ELR (cell line): ENCODE measurements at regions not wholly inside any gene's neighbourhood (a gene's known extent, or its start where the extent isn't known, plus 50 kb on each side); places are given as distances from the start of the nearest gene placed in this dataset.
A peak's percentile ranks its signal among the peaks of the same experiment; 100 is the strongest.

Source experiments
- DNase-seq: peaks from one replicate; pipeline ENCODE4 v3.0.0-alpha.2; 2015; ENCODE audit warnings: low read depth

DNA sequence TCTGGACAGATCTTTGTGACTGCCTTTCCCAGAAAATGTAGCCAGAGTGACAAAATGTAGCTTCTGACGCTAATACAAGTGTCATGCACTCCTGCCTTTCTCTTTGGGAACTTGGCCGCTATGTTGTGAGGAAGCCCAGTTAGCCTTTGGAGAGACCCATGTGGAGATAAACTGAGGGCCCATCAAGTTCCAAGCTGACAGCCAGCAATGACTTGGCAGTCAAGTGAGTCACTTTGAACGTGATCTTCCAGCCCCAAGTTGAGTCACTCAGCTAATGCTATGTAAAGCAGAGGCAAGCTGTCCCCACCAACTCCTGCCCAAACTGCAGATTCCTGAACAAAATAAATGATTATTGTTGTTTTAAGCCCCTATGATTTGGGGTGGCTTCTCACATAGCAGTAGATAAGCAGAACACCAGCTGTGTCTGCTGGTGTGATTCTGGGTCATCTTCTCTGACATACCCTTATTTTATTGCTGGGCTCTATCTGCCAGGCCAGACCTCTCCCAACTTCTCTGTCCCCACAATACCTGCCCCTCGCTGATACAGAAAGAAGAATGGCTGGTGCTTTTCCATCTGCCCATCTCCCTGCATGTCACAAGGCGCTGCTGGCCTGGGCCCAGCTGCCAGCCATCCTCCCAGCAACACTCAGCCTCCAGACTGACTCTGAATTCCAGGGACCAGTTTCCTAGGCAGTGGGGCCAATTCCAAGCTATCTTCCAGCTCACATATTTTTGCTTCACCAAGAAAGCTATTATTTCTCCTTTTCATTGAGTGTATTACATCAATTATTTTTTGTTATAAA lies 274.8 kb downstream of the LRFN2 start:
- peak; percentile 17 for DNase-seq

DNA sequence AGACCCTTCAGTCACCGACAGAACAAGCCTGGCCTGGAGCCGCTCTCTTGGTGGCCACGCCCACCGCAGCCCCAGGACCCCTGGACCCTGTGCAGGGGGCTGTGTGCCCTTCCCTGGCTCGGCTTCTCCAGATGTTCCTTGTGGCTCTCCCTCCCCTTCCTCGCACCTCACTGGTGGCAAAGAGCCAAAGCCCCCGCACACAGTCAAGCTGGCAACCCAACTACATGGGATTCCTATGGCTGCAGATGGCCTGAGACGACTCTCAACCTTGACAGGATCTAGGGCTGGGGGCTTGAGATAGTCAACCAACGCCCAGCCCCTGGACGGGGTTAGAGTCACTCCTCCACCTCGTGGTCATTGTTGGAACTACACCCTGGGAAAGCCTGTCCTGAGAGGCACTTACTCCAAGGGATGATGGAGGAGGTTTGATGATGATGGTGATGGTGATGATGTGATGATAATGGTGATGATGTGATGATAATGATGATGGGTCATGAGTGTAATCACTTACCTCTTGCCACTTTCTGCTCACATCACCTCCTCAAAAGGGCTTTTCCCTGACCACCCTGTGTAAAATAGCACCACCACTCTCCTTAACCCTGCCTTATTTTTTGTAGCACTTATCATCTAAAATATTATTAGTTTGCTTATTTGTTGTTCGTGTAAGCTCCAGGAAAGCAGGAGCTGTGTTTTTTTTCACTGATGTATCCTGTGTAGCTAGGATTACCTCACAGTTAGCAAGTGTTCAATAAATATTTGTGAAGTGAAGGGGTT lies 278.4 kb downstream of the LRFN2 start:
- peak; percentile 52 for DNase-seq

DNA sequence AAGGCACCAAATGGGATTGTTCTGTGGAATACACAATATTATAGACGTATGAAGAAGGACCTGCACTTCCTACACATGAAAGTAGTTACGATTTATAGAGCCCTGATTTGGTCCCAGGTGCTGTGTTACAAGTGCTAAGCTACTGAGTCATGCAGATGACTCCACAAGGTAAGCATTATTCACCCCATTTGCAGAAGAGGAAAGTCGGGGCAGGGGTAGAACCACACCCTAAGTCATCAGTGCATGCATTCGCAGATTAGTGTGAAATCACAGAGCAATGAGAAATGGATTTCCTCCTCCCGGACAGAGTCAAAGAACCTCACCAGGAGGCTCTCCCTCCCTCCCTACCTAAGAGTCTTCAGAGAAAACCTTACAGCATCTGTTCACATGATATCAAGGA lies 279.5 kb downstream of the LRFN2 start:
- no peak for DNase-seq

DNA sequence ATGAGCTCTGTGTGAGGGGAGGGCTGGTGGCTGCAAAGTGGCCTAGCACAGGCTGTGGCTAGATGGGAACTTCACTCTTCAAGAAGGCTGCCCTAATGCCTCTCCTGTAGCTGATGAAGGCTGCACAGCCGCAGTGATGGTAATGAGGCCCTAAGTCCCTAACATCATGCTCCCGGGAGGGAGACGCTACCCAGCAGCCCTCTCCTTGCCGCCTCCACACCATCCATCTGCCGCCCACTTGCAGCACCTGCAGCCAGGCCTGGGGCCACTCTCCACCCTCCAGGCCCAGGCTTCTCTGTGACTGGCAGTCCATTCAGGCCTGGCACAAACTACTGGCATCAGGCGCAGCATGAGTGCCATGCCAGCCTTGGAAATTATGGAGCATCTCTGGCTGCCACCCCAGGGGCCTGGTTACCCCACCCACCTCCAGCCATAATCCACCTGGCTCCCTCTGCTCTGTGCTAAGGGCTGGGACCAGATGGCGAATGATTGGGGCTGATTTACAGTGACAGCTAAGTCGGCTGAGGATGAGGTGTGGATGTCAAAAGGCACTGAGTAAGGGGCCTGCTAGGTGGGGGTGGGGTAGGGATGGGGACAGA lies 284.2 kb downstream of the LRFN2 start:
- no peak for DNase-seq

DNA sequence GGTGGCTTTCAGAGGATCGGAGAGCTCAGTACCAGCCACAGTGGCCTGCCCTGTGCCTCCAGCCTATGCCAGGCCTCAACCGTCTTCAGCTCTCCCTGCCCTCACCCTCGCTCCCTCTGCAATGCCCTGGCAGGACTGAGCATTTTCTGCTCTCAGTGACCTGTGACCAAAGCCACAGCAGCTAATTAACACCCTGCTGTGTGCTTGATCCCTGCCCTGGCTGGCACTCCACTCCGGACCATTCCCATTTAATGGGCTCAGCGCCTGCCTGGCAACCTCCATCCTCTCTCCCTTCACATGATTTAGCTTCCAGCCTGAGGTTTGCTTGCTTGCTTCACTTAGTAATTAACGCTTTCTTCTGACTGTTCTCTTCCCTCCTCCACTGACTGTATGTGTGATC lies 287.5 kb downstream of the LRFN2 start:
- DNase-seq, result no peak

DNA sequence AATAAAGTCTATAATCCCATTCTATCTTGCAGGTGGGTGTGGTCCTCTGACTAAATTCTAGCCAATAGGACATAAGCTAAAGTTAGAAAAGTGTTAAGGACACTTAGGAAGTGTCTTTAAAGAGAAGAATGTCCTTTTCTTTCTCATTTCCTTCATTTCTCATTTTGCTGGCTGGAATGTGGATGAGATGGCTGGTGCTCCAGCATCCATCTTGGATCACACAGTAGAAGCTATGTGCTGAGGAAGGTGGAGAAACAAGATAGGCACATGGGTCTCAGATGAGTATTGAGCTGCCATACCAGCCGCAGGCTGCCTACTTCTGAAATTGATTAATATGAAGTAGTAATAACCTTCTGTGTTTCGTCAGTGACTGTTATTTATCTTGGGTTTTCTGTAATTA lies 289.0 kb downstream of the LRFN2 start:
- DNase-seq, result no peak

DNA sequence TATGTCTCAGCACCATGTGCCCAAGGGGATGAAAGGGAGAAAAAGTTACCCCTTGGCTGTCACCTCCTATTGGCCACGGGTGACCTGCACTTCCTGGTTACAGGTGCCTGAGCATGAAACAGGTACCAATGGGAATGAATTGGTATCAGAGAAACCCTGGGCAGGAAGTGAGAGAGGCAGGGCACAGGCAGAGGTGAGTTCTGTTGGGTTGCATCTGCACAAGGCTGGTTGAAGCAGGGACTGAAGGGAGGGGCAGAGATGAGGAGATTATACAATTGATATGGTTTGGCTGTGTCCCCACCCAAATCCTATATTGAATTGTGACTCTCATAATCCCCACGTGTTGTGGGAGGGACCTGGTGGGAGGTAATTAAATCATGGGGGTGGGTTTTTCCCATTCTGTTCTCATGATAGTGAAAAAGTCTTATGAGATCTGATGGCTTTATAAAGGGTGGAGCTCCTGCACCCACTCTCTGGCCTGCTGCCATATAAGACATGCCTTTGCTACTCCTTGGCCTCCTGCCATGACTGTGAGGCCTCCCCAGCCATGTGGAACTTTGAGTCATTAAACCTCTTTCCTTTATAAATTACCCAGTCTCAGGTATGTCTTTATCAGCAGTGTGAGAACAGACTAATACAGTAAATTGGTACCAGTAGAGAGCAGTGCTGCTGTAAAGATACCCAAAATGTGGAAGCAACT lies 291.8 kb downstream of the LRFN2 start:
- DNase-seq, result no peak

DNA sequence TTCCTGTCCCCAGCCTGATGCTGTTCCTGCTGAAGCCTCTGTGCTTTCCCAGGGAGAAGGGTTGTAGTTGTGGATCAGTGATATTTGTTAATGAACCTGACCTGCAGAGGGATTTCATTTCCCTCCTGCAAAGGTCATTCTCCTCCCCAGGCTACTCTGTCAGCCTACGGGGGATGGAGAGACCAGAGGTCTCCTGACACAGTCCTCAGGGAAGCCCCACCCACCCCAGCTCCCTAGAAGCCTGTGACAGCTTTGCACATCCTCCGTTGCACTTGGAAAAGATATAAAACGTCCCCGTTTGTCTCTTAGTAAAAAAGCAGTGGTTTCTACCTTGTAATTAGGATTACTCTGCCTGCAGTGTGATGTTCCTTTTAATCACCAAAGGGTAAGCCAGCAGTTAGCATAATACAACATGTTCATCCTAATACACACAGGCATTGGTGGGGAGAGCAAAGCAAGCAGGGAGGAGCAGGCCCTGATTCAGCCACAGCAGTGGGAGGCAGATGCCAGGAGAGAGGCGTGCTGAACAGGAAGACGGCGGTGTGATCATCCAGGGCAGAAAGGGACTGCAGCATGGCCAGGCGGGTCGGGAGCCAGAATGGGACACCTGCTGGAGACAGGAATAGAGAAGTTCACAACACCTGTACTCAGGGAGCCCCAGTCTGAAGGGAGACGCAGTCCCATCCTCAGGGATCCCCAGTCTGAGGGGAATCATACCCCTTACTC lies 293.5 kb downstream of the LRFN2 start:
- DNase-seq, result no peak

DNA sequence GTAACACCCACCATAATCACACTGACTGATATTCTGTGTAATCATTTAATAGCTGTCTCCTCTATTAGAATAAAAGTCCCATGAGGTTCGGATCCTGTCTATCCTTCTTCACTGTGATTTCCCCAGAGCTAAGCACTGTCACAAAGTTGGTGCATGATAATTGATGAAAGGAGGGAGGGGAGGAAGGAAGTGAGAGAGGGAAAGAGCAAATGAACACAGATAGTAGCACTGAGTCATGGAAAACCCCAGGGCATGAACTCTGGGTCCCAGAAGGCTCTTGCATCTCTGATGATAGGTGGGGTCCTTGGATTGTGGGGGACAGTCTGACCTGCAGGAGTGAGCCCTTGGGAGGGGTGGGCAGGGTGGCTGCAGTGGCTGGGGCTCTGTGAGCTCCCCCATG lies 294.1 kb downstream of the LRFN2 start:
- DNase-seq, result no peak

DNA sequence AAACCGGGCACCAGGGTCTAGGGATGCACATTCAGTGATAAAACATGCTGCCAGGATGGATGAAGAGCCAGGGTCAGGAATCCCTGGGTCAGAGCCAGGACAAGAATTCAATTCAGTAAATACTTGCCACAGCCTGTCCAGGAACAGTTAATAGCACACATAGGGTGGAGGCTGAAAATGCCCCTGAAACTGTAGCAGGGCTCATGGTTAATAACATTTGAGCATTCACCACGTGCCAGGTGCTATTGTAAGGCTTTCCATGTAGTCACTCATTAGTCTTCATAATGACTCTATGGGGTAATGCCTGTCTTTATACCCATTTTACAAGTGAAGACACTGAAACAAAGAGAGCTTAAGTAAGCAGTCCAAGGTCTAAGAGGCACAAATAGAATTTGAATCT lies 296.3 kb downstream of the LRFN2 start:
- DNase-seq, result no peak

DNA sequence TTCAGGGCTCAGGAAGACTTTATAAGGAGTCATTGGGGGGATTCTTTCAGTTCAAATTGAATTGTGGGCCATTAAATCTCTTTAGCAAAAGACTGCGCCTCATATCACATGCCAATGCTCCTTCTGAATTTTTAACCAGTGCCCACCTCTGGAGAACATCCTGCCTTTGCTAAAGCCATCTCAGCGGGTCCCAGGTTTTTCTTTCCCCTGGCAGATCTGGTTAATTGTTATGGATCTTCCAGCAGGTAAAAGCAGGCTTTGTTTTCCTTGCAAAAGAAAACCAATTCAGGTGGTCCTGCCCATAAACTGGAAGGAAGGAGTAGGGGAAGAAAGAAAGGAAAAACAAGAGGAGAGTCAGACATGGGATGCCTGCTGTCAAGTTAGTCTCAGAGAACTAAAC lies 298.2 kb downstream of the LRFN2 start:
- no peak for DNase-seq

DNA sequence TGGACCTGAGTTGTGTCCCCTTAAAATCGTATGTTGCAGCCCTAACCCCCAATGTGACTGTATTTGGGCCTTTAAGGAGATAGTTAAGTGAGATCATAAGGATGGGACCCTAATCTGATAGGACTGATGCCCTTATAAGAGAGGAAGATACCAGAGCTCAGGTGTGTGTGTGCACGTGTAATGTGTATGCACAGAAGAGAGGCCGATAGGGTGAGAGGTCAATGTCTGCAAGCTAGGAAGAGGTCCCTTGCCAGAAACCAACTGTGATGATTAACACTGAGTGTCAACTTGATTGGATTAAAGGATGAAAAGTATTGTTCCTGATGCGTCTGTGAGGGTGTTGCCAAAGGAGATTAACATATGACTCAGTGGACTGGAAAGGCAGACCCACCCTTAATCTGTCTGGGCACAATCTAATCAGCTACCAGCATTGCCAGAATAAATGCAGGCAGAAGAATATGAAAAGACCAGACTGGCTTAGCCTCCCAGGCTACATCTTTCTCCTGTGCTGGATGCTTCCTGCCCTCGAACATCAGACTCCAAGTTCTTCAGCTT lies 299.8 kb downstream of the LRFN2 start:
- no peak for DNase-seq

DNA sequence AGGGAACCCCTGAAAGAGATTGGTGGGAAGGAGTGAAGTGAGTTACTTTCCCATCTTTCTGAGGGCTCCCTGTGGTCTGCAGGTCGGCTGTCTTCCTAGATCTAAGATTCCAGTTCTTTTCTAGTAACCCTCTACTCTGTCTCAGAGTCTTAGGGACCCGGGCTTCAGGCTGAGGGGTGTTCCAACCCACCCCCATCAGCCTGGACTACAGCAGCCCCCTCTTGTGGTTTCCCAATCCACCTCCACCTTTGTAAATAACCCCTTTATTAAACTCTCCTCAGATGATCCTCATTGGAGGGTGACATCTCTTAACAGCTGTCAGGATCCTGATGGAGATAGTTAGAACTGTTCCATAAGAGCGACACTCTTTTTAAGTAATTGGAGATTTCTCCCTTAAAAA lies 300.4 kb downstream of the LRFN2 start:
- DNase-seq, result no peak

DNA sequence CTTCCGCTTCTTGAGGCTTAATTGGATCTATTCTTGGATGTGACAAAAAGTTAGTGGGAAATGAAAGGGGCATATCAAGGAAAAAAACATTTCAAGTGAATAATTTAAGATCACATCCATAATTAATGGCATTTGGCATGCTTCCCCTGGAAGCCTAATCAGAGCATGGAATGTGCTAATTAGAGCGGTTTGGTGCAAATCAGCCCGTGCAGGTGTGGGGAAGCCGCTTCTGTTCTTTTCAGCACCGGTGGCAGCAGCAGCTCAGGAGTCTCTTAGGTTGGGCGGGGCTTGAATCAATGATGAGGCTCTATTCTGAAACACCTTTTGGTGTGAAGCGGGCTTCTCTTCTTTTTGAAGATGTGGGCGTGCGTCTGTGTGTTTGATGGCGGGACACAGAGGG lies 301.2 kb downstream of the LRFN2 start:
- DNase-seq, result no peak

DNA sequence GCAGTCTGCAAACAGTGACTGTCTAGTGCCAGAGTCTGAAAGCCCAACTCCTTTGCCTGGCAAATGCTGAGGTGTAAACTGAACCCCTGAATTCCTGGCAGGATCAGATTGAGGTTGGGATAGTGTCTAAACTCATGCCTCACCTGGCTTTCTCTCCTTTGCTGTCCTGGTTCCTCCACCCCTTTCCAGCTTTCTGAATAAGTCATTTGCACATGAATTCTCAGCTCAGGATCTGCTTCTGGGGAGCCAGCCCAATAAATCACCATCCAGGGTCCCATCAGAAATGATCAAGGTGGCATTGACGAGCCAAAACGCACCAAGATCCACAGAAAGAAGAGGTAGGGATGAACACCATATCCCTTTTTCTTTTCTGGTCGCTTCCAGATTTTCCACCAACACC lies 301.6 kb downstream of the LRFN2 start:
- no peak for DNase-seq

DNA sequence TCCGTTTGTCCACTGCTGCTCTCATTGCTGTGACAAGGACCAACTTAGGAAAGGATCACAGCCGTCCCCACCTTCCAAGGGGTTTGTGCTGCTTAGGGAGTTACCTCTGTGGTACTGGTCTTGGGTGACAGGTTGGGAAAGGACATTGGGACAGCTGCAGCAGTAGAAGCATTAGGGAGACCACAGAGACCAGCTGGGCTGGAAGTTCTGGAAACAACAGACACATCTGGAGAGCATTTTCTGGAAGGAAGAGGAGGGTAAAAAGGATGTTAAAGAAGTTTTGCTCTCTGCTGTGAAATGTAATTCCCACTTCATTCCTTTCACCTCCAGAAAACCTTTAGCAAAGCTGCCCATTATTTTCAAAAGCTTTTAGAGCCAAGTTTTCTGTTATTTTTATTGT lies 304.2 kb downstream of the LRFN2 start:
- no peak for DNase-seq

DNA sequence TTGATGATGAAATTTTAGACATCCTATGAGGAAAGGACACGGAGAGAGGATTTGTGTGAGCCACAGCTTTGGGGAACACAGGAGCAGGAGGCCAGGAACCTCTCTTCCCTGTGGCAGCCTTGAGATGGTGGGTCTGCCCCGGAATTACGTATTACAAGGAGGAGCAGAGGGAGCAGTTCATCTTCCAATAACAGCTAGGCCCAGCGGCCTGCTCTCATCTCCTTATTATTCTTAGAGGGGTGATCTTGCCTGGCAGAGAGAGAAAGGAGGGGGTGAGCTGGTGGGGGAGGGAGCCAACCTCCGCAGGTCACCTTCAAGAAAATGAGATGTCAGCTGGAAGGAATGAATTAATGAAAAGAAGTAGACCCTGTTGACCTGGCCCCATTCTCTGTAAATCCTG lies 305.8 kb downstream of the LRFN2 start:
- no peak for DNase-seq

DNA sequence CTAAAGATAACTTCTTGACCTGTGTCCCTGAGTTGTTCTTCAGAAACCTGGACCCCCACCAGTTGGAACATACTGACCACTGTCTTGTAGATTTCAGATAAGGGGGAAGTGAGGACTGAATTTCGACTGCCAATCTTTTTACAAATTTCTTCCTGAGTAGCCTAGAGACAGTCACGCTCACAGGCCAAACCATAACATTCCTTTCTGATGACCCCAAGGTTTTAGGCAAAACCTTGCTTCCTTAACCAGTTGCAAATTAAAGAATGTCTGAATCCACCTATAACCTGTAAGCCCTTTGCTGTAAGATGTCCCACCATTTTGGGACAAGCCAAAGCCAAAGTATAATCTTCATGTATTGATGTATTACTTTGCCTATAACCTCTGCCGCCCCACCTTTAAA lies 306.9 kb downstream of the LRFN2 start:
- DNase-seq, result no peak

DNA sequence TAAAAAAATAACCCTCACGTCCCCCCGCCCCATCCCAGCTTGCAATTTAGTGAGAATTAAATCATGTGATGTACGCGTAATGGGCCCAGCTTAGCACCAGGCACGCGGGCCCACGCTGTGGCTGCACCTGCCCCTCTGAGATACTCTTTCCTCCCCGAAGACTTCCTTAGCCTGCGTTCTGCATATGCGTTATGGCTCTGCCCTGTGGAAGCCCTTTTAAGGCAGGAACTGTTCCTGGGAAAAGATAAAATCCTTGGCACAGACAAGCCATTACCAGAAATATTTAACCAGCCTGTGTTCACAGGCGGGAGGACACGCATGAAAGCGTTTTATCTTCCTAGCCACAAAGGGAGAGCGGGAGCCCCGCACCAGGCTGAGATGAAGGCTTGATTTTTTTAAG lies 311.0 kb downstream of the LRFN2 start:
- no peak for DNase-seq

DNA sequence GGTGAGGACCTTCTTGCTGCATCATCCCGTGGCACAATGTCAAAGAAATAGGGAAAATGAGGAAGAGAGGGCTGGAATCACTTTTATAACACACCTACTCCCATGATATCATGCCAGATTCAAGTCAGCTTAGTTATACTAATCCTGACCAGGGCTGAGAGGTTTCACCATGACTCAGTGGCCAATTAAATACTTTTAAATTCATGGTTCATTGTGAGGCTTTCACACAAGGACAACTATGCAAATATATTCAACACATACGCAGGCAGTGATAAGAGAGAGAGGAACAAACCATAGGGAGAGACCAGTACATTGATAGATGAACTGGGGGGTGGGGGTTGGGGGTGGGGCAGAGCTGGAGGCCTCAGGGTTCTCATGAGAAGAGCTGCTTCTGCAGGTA lies 313.1 kb downstream of the LRFN2 start:
- no peak for DNase-seq

DNA sequence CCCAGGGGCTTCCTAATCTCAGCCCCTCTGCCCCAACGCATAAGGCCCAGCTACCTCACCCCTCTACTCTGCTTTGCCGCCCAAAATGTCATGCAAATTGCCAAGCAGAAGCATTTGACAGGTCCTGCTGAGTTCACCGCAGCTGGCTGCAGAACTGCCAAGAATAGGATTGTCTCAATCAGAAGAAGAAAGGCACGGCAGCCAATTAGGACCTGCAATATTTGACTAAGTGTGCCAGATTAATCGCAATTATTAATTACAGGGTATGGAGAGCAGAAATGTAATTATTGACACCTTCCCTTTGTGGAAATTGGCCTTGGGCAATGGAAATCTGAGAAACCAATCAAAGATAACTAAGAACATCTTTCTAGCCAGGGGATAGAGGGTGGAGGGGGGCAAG lies 318.6 kb downstream of the LRFN2 start:
- DNase-seq, result no peak

DNA sequence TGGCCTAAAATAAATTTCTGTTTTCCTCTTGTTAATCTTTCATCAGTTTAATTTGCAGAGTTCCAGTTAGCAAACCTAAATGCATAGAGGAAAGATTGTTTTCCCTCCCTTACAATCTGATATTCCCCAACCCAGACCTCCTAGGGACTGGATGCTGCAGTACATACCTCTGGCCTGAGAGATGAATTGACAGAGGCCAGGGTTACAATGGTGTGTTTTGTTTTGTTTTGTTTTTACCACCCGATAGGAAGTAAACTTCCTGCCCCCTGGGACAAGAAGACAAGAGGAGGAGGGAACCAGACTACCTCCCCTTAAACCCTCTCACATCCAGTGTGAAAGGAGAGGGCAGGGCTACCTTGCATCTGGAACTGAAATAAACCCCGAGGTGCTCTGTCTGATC lies 319.0 kb downstream of the LRFN2 start:
- no peak for DNase-seq
